NOMO-1 treated with DMSO at 0.1 percent for 48 hours (cell line): ENCODE measurements at regions not wholly inside any gene's neighbourhood (a gene's known extent, or its start where the extent isn't known, plus 50 kb on each side); places are given as distances from the start of the nearest gene placed in this dataset.
"Not testable (repeated sequence)": the region's sequence is repeated elsewhere in the genome, so short reads cannot be mapped to it uniquely, and the experiment has no call there.

ENCODE experiments used
- DNase-seq: peaks from one replicate; lab custom pipeline; 2025; ENCODE audit not compliant: unreplicated experiment; lab: John Stamatoyannopoulos, UW

DNA sequence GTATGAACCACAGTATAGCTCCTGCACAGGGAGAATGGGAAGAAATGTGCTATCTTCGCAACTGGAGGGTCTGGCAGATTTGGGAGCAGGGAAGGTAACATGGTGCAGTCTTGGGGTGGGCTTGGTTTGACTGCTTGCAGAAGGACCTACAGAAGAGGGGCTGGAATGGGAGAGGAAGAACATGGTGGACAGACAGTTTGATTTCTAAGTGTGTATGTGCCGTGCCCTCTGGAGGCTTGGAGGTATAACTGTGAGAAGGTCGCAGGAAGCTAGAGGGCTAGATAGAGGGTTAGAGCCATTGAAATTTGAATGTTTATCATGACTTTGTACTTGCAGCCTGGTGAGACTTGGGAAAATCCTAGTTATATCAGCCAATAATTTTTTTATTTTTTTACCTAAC lies 169.2 kb downstream of the SQOR start:
- no peak for DNase-seq

DNA sequence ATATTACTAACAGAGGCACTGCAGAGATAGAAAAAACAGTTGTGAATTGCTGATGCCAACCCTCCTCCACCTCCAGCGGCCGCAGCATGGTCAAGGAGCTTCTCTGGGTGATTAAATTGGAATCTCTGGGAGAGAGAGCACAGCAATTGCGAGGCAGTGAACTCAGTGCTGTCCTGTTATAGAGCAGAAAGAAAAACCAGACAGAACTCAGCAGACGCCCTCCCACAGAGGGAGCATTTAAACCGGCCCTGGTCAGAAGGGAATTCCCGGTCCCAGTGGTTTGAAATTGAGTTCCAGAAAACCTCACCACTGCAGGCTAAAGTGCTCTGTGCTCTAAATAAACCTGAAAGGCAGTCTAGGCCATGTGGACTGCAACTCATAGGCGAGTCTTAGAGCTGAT lies 175.4 kb downstream of the SQOR start:
- DNase-seq: no peak

DNA sequence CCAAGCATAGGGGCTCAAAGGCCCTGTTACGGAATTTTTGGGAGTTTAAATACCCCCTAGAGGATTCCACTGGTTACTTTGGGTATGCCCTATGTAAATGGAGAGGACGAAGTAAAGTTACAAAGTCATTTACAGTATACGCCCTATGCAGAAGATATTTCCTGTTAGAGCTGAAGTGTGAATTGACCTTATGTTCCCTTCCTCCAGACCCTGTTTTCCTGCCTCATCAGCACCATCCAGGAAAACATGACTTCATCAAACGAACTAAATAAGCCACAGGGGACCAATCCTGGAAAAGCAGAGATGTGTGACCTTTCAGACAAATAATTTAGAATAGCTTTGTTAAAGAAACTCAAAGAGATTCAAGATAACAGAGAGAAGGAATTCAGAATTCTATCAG lies 177.4 kb downstream of the SQOR start:
- DNase-seq: no peak

DNA sequence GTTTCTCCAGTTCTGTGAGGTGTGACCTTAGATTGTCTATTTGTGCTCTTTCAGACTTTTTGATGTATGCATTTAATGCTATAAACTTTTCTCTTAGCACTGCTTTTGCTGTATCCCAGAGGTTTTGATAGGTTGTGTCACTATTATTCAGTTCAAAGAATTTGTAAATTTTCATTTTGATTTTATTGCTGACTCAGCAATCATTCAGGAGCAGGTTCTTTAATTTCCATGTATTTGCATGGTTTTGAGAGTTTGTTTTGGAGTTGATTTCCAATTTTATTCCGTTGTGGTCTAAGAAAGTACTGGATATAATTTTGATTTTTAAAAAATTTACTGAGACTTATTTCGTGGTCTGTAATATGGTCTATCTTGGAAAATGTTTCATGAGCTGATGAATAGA lies 182.7 kb downstream of the SQOR start:
- not testable (repeated sequence) for DNase-seq

DNA sequence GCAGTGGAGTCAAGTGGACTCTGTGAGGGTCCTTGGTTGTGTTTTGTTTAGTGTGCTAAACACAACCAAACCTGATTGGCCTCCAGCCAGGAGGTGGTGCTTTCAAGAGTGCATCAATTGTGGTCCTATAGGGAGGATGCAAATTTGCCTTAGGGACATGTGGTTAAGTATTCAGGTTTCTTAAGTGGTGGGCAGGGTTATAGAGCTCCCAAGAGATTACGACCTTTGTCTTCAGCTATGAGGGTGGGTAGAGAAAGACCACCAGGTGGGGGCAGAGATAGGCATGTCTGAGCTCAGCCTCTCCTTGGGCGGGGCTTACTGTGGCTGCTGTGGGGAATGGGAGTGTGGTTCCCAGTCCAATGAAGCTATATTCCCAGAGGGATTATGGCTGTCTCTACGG lies 186.6 kb downstream of the SQOR start:
- DNase-seq: no peak

DNA sequence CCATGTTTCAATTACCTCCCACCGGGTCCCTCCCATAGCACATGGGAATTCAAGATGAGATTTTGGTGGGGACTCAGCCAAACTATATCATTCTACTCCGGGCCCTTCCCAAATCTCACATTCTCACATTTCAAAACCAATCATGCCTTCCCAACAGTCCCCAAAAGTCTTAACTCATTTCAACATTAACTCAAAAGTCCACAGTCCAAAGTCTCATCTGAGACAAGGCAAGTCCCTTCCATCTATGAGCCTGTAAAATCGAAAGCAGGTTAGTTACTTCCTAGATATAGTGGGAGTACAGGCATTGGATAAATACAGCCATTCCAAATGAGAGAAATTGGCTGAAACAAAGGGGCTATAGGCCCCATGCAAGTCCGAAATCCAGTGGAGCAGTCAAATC lies 188.1 kb downstream of the SQOR start:
- not testable (repeated sequence) for DNase-seq

DNA sequence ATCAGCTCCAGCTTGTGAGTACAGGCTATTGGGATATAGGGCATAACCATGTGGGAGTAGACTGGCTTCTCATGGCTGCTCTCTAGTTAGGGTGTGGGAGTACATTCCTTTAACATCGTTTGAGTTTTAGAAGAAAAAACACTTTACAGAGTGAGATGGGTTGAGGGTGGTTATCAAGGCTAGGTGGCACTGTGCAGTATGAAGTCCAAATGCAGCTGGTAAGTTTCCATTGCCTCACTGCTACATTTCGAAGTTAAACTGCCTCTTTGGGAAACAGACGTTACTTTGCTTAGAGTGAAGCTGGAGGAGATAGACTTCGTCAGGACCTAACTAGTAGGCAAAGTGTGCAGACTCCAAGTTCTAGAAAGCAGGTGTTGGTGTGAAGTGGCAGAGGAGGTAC lies 192.4 kb downstream of the SQOR start:
- no peak for DNase-seq

DNA sequence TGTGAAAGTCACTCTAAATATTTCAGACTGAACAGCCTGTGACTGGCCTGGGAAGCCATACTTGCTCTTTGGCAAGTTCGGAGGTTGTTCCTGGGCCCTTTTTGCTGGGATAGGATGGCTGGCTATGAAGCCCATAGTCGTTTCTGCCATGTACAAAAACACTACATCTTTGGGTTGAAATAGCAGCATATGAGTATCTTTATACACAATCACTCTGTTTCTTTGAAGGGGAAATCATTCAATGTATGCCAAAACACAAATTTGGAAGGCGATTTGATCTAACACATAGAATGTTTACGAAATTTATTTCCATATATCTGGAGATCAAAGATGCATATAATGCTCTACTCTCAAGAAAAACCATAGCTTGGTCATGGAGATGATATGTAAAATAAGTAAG lies 192.9 kb downstream of the SQOR start:
- DNase-seq: no peak

DNA sequence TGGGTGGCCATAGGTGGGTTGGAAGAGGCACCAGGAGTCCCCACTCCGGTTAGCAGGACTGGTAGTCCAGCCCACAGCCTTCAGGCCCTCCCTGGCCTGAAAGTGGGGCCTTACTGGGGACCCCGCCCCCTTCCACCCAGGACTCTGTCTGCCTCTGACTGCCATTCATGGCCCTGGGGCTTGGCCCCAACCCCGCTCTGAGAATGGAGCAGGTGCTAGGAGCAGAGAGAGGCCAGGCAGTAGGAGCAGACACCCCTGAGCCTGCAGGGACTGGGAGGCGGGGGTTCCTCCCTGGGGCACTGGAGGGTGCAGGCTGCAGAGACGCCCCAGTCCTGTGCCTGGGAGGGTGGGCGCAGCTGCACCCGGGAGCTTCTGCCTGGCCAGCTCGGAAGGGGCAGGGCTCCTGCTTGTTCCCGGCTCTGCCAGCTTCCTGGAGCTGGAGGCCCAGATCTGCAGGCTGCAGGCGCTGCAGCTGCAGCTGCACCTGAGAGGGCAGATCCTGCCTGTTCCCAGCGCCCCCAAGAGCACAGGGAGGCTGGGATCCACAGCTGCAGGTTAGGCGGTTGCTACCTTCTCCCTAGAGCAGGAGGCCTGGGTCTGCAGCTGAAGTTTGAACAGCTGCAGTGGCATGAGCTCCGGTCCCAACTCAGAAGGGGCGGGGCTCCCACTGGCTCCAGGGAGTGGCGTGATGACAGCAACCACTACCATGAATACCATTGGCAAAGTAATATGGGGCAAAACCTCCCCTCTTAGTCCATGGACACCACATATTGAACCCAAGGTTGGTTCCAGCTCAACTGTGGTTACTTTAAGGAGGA lies 194.7 kb downstream of the SQOR start:
- no peak for DNase-seq

DNA sequence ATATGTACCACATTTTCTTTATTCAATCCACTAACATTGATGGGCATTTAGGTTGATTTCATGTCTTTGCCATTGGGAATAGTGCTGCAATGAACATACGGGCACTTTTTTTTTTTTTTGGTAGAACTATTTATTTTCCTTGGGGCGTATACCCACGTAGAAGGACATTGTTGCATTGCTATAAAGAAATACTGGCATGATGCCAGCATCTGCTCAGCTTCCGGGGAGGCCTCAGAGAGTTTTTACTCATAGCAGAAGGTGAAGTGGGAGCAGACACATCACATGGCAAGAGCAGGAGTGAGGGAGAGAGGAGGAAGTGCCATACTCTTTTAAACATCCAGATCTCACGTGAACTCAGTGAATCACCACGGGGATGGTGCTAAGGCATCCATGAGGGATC lies 197.0 kb downstream of the SQOR start:
- no peak for DNase-seq

DNA sequence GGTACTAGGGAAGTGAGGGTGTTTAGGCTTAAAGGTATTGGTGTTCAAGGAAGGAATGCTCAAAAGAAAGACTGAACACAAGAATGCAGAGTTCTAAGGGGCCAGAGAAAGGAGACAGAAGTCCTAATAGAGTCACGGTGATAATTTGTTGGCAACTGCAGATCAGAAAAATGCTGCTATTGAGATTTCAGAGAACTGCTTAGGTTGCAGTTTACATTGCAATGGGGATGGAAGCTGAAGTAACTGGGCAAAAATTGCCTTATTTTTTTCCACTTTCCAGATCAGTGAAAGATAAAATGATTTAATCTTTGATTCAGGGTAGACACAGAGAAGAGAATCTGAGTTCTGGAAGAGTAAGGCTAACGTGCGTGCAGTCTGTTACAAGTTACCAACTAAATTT lies 199.8 kb downstream of the SQOR start:
- DNase-seq: no peak

DNA sequence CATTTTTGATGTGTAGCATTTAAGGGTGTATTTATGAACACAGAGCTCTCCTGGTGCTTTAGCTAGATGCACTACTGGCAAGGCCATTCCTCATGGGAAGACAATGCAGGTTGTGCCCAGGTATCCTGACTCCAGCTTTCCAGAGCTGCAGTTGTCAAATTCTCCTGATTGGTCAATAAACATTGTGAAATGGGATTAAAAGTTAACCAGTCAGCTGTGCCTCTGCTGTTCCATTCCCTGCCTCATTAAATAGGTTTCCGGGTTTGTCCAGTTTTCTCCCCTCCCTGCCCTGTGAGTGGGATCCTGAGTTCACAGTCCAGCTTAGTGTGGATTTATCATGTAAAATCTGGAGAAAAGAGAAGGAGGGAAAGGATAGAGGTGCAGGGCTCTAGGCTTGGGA lies 207.3 kb downstream of the SQOR start:
- no peak for DNase-seq

DNA sequence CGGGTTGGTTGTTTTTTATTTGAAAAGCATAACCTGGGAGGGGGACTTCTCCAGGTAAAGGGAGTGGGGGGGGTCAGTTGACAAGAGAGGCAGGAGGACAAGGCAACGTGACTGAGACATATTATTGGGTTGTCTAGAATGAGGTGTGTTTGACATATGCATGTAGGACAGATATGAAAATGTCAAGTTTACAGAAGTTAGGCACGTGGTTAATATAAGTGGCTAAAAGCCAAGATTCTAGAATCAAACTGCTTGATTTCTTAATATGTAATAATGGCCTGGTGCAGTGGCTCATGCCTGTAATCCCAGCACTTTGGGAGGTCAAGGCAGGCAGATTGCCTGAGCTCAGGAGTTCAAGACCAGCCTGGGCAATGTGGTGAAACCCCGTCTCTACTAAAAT lies 212.8 kb downstream of the SQOR start:
- DNase-seq: no peak

DNA sequence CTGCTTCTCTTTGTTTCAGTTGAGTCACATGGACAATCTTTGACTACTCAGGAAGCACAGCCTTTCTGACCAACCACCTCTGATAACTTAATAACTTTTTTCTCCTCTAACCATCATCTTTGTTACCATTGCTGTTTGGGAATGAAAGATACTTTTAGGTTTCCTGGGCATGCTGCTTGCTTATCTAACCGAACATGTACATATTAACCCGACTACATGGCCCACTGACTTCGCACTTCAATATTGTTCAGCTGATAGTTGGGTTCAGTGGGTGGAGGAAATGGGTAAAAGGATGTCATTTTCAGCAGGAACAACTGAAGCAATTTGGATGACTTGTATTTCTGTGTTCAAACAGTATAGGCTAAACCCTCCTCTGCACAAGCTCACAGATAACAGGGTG lies 214.3 kb downstream of the SQOR start:
- no peak for DNase-seq

DNA sequence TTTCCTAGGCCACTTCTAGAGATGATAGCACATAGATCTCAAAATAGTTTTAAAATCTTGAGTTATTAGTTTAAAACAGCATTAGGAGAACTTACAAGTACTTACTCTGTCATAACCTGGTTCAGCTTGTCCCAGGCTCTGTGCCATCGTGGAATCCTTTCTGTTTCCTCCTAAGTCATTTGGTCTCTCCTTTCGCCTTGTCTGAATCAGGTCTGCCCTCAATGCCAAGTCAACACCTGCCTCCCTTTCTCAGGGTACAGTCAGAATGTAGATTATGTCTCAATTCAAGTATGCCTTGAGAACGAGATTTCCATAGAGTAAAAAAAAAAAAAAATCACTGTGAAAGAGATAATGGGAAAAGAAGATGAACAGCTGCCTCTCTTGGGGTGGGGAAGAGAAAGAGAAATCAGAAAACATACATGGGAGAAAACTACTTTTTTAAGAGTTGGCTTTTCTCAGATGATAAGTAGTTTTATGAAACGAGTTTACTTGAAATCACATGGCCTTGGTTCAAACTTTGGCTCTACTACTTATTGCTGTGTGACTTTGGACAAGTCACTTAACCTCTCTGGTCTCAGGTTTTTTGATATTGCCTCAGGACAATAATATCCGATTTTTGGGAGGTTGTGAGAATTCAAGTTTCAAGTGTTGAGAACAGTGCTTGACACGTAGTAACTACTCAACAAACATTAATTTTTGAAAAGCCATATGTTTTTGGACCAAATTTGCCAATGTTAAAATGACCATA lies 219.8 kb downstream of the SQOR start:
- DNase-seq: no peak

DNA sequence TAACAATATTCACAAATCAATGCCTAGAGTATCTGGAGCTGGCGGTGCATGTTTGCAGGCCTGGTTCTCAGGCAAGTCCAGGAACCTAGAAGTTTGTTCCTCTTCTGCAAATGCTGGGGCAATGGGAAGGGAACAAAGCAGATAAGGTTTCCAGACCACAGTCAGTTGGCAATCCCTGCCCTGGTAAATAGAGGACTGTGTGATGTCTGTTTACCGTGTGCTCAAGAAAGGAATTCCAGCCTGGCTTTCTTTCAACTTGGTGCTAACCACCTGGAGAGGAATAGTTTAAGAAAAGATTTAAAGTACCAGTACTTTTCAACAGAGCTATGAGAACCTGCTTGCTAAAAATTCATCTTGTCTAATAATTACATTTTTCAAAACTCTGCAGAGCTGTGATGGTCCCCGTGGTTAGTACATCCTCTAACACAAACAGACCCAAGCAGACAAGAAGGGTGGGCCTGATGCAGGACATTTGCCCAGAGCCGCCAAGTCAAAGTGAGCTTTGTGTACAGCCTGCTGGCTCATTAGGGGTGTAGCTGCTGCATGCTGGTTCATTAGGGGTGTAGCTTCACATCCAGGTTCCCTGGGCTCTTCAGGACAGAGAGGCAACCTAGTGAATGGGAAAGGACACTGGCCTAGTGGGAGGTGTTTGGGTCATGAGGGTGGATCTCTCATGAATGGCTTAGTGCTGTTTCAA lies 220.5 kb downstream of the SQOR start:
- no peak for DNase-seq

DNA sequence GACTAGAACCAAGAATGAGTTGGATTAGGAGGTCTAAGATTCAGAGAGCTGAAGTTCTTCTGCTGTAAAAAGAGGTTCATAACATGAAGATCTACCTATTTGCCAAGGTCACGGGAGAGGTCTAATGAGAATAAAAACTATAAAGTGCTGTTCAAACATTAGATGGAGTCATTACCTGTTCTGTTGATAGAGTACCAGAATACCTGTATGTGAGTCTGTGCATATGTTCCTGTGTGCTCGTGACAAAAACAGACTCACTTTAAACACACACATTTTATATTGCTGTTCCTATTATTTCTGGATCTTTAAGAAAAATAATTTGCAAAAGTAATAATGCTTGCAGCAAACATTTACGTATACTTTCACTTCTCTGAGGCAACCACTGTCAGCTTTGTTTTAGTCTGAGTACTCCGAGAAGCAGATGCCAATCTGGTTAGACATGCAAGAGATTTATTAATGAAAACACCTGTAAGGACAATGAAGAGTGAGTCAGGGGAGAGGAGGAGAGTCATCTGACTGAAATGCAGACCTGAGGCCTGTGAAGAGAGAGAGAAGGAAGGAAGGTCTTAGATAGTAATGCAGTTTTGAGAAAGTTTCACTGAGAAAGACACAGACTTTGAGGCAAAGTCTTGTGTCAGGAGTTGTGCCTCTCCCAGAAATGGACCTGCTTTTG lies 221.2 kb downstream of the SQOR start:
- DNase-seq: no peak

DNA sequence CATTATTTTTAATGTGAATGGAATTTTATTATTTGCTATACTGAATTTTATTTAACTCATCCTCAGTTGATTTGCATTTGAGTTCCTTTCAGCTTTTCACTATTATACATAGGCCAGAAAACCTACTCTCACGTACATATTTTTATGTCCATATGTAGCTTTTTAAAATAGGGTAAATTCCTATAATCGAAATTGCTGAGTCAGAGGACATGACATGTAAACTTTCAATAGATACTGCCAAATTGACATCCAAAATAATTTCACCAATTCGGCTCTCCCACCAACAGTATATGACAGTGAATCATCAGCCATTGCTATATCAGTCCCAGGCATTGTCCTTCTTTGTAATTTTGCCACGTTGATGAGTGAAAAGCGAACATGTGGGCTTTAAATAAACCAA lies 222.5 kb downstream of the SQOR start:
- DNase-seq: no peak

DNA sequence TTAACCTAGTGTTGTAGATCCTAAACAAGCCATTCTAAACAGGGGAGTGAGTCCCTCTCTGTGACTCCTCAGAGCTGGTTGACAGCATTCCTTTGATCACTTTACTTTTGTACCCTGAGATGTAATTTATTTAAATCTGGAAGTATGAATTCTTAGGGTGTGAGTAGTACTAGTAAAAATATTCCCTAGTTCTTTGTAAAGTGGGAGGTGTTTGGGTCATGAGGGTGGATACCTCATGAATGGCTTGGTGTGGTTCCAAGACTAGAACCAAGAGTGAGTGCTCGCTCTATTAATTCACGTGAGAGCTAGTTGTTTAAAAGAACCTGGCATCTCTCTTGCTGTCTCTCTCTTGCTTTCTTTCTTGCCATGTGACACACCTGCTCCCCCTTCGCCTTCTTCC lies 223.7 kb downstream of the SQOR start:
- DNase-seq: no peak

DNA sequence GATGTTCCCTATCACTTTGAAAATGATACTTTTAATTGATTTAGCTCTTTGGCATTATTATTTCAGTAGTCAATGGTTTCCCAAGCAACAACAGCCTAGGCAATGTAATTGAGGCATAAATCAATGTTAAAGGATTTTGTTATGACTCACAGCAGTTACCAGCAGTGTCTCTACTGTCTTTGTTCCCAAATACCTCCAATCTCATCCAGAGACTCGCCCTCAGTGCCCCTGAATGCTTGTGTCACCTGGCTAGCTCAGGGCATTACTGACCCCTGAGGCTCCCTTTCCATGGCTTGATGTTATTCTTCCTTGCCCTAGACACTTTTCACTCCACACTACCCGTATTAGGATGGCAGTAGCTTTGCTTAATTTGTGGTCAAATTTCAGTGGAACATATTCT lies 227.2 kb downstream of the SQOR start:
- DNase-seq: no peak

DNA sequence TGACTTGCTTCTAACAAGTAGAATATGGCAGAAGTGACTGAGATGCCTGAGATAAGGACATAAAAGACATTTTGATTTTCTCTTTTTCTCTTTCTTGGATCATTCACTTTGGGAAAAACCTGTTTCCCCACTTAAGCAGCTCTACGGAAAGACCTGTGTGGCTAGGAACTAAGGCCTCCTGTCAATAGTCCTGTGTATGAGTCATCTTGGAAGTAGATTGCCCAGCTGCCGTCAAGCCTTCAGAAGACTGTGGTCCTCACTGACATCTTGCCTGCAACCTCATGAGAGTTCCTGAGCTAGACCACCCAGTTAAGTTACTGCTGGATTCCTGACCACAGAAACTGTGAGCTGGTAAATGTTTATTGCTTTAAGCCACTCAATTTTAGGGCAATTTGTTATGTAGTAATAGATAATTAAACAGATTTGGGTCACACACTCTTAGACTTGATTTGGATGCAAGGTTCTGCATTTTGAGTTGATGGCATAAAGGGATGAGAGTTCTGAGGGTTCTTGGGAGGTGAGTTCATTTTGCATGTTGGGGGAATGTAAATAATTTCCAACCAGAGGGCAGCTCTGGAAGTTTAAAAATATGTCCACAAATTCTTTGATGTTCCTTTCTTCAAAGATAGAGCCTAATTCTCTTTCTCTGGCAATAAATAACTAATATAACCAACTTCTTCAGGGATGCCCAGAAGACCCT lies 229.2 kb downstream of the SQOR start:
- DNase-seq: peak; percentile 3
